Esophagus muscularis mucosa (tissue), 4 donors: ENCODE measurements at regions not wholly inside any gene's neighbourhood (a gene's known extent, or its start where the extent isn't known, plus 50 kb on each side); places are given as distances from the start of the nearest gene placed in this dataset.

Experiments
- DNase-seq: peaks from one replicate; pipeline ENCODE4 v3.0.0-alpha.2; 2017; ENCODE audit errors: extremely low spot score
- H3K27ac ChIP-seq, 4 donors: fragments of 200-600 bp; sonication (generic); replicated peaks in 1 of 4; 1 replicate in 3 of 4; 2 replicates in 1 of 4; pipeline ENCODE4 v1.5.1; 2016 to 2019; ENCODE audit warnings: mild to moderate bottlenecking in 1 of 4
- H3K27me3 ChIP-seq, 4 donors: fragments of 200-600 bp; sonication (generic); one replicate each; pipeline versions ENCODE4 v1.5.1 to v1.6.0; 2016 to 2019
- H3K36me3 ChIP-seq, 4 donors: fragments of 200-600 bp; sonication (generic); one replicate each; pipeline ENCODE4 v1.5.1; 2016 to 2019
- H3K4me1 ChIP-seq, 4 donors: fragments of 200-600 bp; sonication (generic); one replicate each; pipeline ENCODE4 v1.5.1; 2016 to 2019
- H3K4me3 ChIP-seq, 4 donors: fragments of 200-600 bp; sonication (generic); 1 replicate in 2 of 4; 2 replicates in 2 of 4; pipeline ENCODE4 v1.5.1; 2016 to 2019; ENCODE audit warnings: mild to moderate bottlenecking in 4 of 4, moderate library complexity in 1 of 4
- H3K9me3 ChIP-seq, 4 donors: fragments of 200-600 bp; sonication (generic); 1 replicate in 3 of 4; 2 replicates in 1 of 4; pipeline ENCODE4 v1.5.1; 2016 to 2019
- CTCF ChIP-seq, 3 experiments: fragments of 200-600 bp in 2 of 3; fragments of 450-650 bp in 1 of 3; sonication (generic) in 2 of 3; IDR thresholded peaks; one replicate each; pipeline ENCODE4 v1.5.1; 2017 to 2019; ENCODE audit warnings: antibody characterized with exemption in 3 of 3, mild to moderate bottlenecking in 2 of 3, moderate library complexity in 1 of 3
- EP300 ChIP-seq: sonication (generic); formaldehyde crosslinking; IDR thresholded peaks from one replicate; pipeline ENCODE4 v1.6.1; 2017; ENCODE audit warnings: antibody characterized with exemption
- POLR2A ChIP-seq: fragments of 450-650 bp; IDR thresholded peaks from one replicate; pipeline ENCODE4 v1.6.1; 2017; ENCODE audit warnings: antibody characterized with exemption, moderate library complexity, mild to moderate bottlenecking, low read depth
- POLR2AphosphoS5 ChIP-seq, 2 donors: sonication (generic); formaldehyde crosslinking; IDR thresholded peaks; one replicate each; pipeline ENCODE4 v1.6.1; 2017; ENCODE audit warnings: antibody characterized with exemption in 2 of 2
- WGBS: methylation state at CpG from one replicate; pipeline ENCODE4 v1.1.5; 2018; 5-methylcytosine and 5-hydroxymethylcytosine counted together
- intact Hi-C: fragments of 100-400 bp; cut with DNase I; formaldehyde crosslinking; loops from one replicate; pipeline ENCODE4 v1.15.1; 2023

GRCh38 chr21:38599381-38599975 is 101.2 kb upstream of the ERG start:
- no peaks in the 10 kb centered on the region for H3K36me3 ChIP-seq
- H3K27me3 ChIP-seq: peaks cover 0 to 60% (median 0%) of the 10 kb centered on the region in 4 donors
- intact Hi-C loops: no loop called here
- no peak overlapping the region for H3K4me3 ChIP-seq
- 84% methylated on average over 6 of the region's 8 CpGs for WGBS
- no peaks in the 10 kb centered on the region for H3K4me1 ChIP-seq
- no peaks in the 10 kb centered on the region for H3K9me3 ChIP-seq
- no peak for DNase-seq
- no peak overlapping the region for H3K27ac ChIP-seq
- TF ChIP-seq POLR2A: no peak

GRCh38 chr21:38600106-38600505 is 101.8 kb upstream of the ERG start:
- 95% methylated on average over 4 of the region's 7 CpGs for WGBS
- peaks cover 0 to 54% (median 0%) of the 10 kb centered on the region in 4 donors for H3K27me3 ChIP-seq
- H3K36me3 ChIP-seq: no peaks in the 10 kb centered on the region
- TF ChIP-seq CTCF (IDR thresholded peaks at IDR 0.05): no peak
- TF ChIP-seq POLR2A: no peak
- no peaks in the 10 kb centered on the region for H3K4me1 ChIP-seq
- intact Hi-C loops: no loop called here
- DNase-seq: no peak
- no peak overlapping the region for H3K4me3 ChIP-seq
- H3K9me3 ChIP-seq: no peaks in the 10 kb centered on the region
- H3K27ac ChIP-seq: no peak overlapping the region

- 78% methylated on average over 3 of the region's 3 CpGs for WGBS
- Histone ChIP-seq H3K27ac (no peak overlapping the region), H3K4me3 (no peak overlapping the region), H3K27me3 (peaks cover 0 to 25% (median 0%) of the 10 kb centered on the region in 4 donors), H3K4me1 (no peaks in the 10 kb centered on the region), H3K36me3 (no peaks in the 10 kb centered on the region), H3K9me3 (no peaks in the 10 kb centered on the region)
- peak; percentile 47 for DNase-seq
- intact Hi-C loops: no loop called here
- TF ChIP-seq POLR2AphosphoS5 (IDR thresholded peaks at IDR 0.05) (no peak), CTCF (IDR thresholded peaks at IDR 0.05) (no peak), POLR2A (no peak), EP300 (no peak)
Measured at GRCh38 chr21:38605236-38605635, 107.0 kb upstream of the ERG start.

GRCh38 chr21:38609580-38609979 is 111.3 kb upstream of the ERG start:
- intact Hi-C loops: no loop called here
- Histone ChIP-seq H3K9me3 (no peaks in the 10 kb centered on the region), H3K27ac (no peak overlapping the region), H3K36me3 (no peaks in the 10 kb centered on the region), H3K4me3 (no peak overlapping the region), H3K4me1 (no peaks in the 10 kb centered on the region), H3K27me3 (peaks cover 0 to 10% (median 0%) of the 10 kb centered on the region in 4 donors)
- TF ChIP-seq EP300: no peak
- TF ChIP-seq POLR2A: no peak
- no peak for TF ChIP-seq POLR2AphosphoS5 (IDR thresholded peaks at IDR 0.05)
- no peak for TF ChIP-seq CTCF (IDR thresholded peaks at IDR 0.05)
- no peak for DNase-seq
- WGBS: 75% methylated on average over 4 of the region's 4 CpGs

- H3K9me3 ChIP-seq: no peaks in the 10 kb centered on the region
- H3K27me3 ChIP-seq: peaks cover 0 to 7% (median 0%) of the 10 kb centered on the region in 4 donors
- DNase-seq: peak; percentile 83
- H3K4me1 ChIP-seq: no peaks in the 10 kb centered on the region
- H3K36me3 ChIP-seq: no peaks in the 10 kb centered on the region
- no peak overlapping the region for H3K27ac ChIP-seq
- H3K4me3 ChIP-seq: no peak overlapping the region
- intact Hi-C loops: no loop called here
- TF ChIP-seq EP300: no peak
- TF ChIP-seq CTCF (IDR thresholded peaks at IDR 0.05): no peak
- no peak for TF ChIP-seq POLR2A
- no peak for TF ChIP-seq POLR2AphosphoS5 (IDR thresholded peaks at IDR 0.05)
- WGBS: 85% methylated on average over 9 of the region's 9 CpGs
Measured at GRCh38 chr21:38610623-38611251, 112.5 kb upstream of the ERG start.
